Type B pancreatic cell (in vitro differentiated cells): ENCODE measurements at regions not wholly inside any gene's neighbourhood (a gene's known extent, or its start where the extent isn't known, plus 50 kb on each side); places are given as distances from the start of the nearest gene placed in this dataset.

Experiments used
- DNase-seq: peaks from one replicate; pipeline ENCODE4 v3.0.0; 2021; ENCODE audit warnings: mixed read lengths; ENCODE audit not compliant: unreplicated experiment; ENCODE audit errors: extremely low spot score
- H3K27ac Mint-ChIP-seq: 2 replicates; pipeline ENCODE4 v1.8.0; 2021; ENCODE audit warnings: mild to moderate bottlenecking, mixed read lengths
- H3K27me3 Mint-ChIP-seq: 2 replicates; pipeline ENCODE4 v1.8.0; 2021; ENCODE audit warnings: mixed read lengths
- H3K36me3 Mint-ChIP-seq: 2 replicates; pipeline ENCODE4 v1.8.0; 2021; ENCODE audit warnings: mixed read lengths
- H3K4me1 Mint-ChIP-seq: one replicate; pipeline ENCODE4 v1.8.0; 2021; ENCODE audit warnings: mixed read lengths; ENCODE audit not compliant: unreplicated experiment
- H3K4me3 Mint-ChIP-seq: 2 replicates; pipeline ENCODE4 v1.8.0; 2021; ENCODE audit warnings: mild to moderate bottlenecking, mixed read lengths
- H3K9me3 Mint-ChIP-seq: 2 replicates; pipeline ENCODE4 v1.8.0; 2021; ENCODE audit warnings: mixed read lengths
- CTCF ChIP-seq: fragments of 200-600 bp; sonication (generic); conservative IDR thresholded peaks from 2 replicates; pipeline ENCODE4 v1.5.0; 2021; ENCODE audit warnings: antibody characterized with exemption, mild to moderate bottlenecking

DNA sequence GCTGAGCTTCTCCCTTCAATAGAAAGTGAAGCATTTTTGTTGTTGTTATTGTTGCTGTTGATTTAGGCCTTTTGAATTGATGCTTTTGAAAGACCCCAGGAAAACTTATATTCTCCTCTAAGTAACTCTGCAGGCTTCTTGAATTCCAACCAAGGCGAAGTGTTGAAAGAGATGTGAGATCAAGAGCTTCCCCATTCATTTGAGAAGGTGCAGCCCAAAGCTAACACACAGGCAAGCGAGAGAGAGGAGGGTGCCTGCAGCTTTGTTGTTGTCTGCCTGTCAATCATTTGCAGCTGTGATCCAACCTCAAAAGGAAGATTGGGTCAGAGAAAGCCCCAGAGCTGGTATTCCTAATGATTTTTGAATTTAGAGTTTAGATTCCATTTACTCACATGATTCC lies 963.6 kb upstream of the CNTNAP5 start:
- no peak for TF ChIP-seq CTCF
- Mint-ChIP-seq H3K9me3 (peaks cover 12% of the 10 kb centered on the region), H3K4me3 (no peak overlapping the region), H3K4me1 (no peaks in the 10 kb centered on the region), H3K36me3 (no peaks in the 10 kb centered on the region), H3K27ac (no peak overlapping the region), H3K27me3 (no peaks in the 10 kb centered on the region)
- no peak for DNase-seq

DNA sequence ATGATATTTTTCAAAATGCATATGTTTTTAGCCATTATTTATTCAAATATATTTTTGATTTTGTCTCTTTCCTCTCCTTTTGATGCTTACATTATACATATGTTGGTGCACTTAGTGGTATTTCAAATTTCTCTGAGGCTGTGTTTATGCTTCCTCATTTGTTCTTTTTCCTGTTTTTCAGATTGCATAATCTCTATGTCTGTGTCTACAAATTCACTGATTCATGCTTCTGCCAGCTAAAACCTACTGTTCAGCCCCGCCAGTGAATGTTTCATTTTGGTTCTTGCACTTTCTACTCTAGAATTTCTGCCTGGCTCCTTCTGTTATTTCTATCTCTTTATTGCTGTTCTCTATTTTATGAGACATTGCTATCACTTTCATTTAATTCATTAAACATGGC lies 951.7 kb upstream of the CNTNAP5 start:
- Mint-ChIP-seq H3K27me3 (no peaks in the 10 kb centered on the region), H3K4me3 (no peak overlapping the region), H3K36me3 (no peaks in the 10 kb centered on the region), H3K4me1 (no peaks in the 10 kb centered on the region), H3K27ac (no peak overlapping the region), H3K9me3 (no peaks in the 10 kb centered on the region)
- no peak for DNase-seq
- no peak for TF ChIP-seq CTCF

GRCh38 chr2:123073956-123074355 lies 951.1 kb upstream of the CNTNAP5 start:
- Mint-ChIP-seq H3K36me3 (no peaks in the 10 kb centered on the region), H3K9me3 (no peaks in the 10 kb centered on the region), H3K27me3 (no peaks in the 10 kb centered on the region), H3K27ac (no peak overlapping the region), H3K4me1 (no peaks in the 10 kb centered on the region), H3K4me3 (no peak overlapping the region)
- TF ChIP-seq CTCF = no peak
- no peak for DNase-seq

- Mint-ChIP-seq H3K36me3 (no peaks in the 10 kb centered on the region), H3K27me3 (no peaks in the 10 kb centered on the region), H3K4me3 (no peak overlapping the region), H3K4me1 (no peaks in the 10 kb centered on the region), H3K27ac (no peak overlapping the region), H3K9me3 (peaks cover 5% of the 10 kb centered on the region)
- TF ChIP-seq CTCF = no peak
- DNase-seq = no peak
Measured at GRCh38 chr2:123077101-123077500, 948.0 kb upstream of the CNTNAP5 start.

- no peak for DNase-seq
- peaks cover 5% of the 10 kb centered on the region for H3K9me3 Mint-ChIP-seq
- H3K36me3 Mint-ChIP-seq = no peaks in the 10 kb centered on the region
- H3K4me3 Mint-ChIP-seq = no peak overlapping the region
- H3K4me1 Mint-ChIP-seq = no peaks in the 10 kb centered on the region
- H3K27me3 Mint-ChIP-seq = no peaks in the 10 kb centered on the region
- no peak for TF ChIP-seq CTCF
- H3K27ac Mint-ChIP-seq = no peak overlapping the region
Measured at GRCh38 chr2:123080331-123080730, 944.8 kb upstream of the CNTNAP5 start.

DNA sequence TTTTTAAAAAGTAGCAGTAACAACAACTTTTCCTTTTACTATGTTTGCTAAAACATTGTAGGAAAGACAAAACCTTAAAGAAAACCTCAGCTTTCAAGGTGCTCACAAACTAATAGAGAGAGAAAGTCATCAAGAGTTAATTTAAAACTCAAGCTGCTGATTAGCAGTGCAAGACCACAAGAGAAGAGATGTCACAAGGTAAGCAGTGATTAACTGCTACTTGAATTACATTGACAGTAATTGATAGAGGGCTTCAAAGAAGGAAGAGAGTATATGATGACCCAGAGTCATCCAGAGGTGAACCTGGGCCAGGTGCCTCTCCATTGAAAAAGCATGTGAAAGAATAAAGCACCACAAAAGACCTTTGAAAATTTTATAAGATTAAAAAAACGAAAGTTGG lies 939.6 kb upstream of the CNTNAP5 start:
- Mint-ChIP-seq H3K27me3 (no peaks in the 10 kb centered on the region), H3K9me3 (no peaks in the 10 kb centered on the region), H3K27ac (no peak overlapping the region), H3K36me3 (no peaks in the 10 kb centered on the region), H3K4me1 (no peaks in the 10 kb centered on the region), H3K4me3 (no peak overlapping the region)
- TF ChIP-seq CTCF = no peak
- no peak for DNase-seq
